ENCODE measurements at regions not wholly inside any gene's neighbourhood (a gene's known extent, or its start where the extent isn't known, plus 50 kb on each side); places are given as distances from the start of the nearest gene placed in this dataset.

DNA sequence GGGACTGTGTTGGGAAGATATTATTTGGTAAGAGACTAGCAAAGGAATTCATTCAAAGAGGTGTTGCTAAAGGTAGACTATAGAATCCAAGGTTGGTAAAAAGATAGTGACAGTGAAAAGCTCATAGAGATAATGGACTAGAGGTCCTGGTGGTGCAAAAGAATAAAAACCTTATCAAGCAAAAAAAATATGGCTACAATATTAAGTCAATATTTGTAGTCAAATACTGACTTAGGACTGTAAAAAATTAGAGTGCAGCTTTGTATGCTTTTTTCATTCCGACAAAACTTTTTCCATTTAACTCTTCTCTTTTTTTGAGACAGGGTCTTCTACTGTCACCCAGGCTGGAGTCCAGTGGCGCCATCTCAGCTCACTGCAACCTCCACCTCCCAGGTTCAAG, 444.0 kb upstream of the AGTR1 start:
- in situ Hi-C loops (cut with MboI), result no loop called here
- POLR2A ChIA-PET, result no interaction called here
- SMC1A ChIA-PET (ENCODE audit: uncharacterized antibody, unreplicated experiment), result interaction anchor here (0.8 kb wide), 1 partner anchor 11 kb away, joined by 3 read pairs; no protein-coding TSS in a partner anchor
- TF ChIP-seq, protein P1, sequence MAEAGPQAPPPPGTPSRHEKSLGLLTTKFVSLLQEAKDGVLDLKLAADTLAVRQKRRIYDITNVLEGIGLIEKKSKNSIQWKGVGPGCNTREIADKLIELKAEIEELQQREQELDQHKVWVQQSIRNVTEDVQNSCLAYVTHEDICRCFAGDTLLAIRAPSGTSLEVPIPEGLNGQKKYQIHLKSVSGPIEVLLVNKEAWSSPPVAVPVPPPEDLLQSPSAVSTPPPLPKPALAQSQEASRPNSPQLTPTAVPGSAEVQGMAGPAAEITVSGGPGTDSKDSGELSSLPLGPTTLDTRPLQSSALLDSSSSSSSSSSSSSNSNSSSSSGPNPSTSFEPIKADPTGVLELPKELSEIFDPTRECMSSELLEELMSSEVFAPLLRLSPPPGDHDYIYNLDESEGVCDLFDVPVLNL (IDR thresholded peaks at IDR 0.05; ENCODE audit: low read depth, low read length), result no peak
- TF ChIP-seq, protein P2, sequence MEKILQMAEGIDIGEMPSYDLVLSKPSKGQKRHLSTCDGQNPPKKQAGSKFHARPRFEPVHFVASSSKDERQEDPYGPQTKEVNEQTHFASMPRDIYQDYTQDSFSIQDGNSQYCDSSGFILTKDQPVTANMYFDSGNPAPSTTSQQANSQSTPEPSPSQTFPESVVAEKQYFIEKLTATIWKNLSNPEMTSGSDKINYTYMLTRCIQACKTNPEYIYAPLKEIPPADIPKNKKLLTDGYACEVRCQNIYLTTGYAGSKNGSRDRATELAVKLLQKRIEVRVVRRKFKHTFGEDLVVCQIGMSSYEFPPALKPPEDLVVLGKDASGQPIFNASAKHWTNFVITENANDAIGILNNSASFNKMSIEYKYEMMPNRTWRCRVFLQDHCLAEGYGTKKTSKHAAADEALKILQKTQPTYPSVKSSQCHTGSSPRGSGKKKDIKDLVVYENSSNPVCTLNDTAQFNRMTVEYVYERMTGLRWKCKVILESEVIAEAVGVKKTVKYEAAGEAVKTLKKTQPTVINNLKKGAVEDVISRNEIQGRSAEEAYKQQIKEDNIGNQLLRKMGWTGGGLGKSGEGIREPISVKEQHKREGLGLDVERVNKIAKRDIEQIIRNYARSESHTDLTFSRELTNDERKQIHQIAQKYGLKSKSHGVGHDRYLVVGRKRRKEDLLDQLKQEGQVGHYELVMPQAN (conservative IDR thresholded peaks at IDR 0.05), result no peak
- TF ChIP-seq FOS (IDR thresholded peaks at IDR 0.05; ENCODE audit: borderline replicate concordance, extremely low read depth, insufficient read length) (no peak), JUNB (IDR thresholded peaks at IDR 0.05) (no peak), NFYA (IDR thresholded peaks at IDR 0.05; ENCODE audit: borderline replicate concordance, low read depth, low read length) (no peak), POLR2A (IDR thresholded peaks at IDR 0.05; ENCODE audit: low read depth, low read length) (no peak), BHLHE40 (IDR thresholded peaks at IDR 0.05; ENCODE audit: borderline replicate concordance in 1 of 2, low read depth in 2 of 2, low read length in 1 of 2) (no peak), NRF1 (conservative IDR thresholded peaks at IDR 0.05; ENCODE audit: low read depth, low read length) (no peak), SMARCA5 (IDR thresholded peaks at IDR 0.05) (no peak), IKZF2 (IDR thresholded peaks at IDR 0.05) (no peak), SPI1 (IDR thresholded peaks at IDR 0.05; ENCODE audit: borderline replicate concordance, insufficient read depth, low read depth, low read length) (no peak), KLF5 (IDR thresholded peaks at IDR 0.05; ENCODE audit: partially characterized antibody) (no peak), NFXL1 (IDR thresholded peaks at IDR 0.05; ENCODE audit: borderline replicate concordance) (no peak), TARDBP (IDR thresholded peaks at IDR 0.05; ENCODE audit: borderline replicate concordance) (no peak), IRF4 (IDR thresholded peaks at IDR 0.05; ENCODE audit: low read depth, low read length) (no peak)
- TF ChIP-seq, protein P3, sequence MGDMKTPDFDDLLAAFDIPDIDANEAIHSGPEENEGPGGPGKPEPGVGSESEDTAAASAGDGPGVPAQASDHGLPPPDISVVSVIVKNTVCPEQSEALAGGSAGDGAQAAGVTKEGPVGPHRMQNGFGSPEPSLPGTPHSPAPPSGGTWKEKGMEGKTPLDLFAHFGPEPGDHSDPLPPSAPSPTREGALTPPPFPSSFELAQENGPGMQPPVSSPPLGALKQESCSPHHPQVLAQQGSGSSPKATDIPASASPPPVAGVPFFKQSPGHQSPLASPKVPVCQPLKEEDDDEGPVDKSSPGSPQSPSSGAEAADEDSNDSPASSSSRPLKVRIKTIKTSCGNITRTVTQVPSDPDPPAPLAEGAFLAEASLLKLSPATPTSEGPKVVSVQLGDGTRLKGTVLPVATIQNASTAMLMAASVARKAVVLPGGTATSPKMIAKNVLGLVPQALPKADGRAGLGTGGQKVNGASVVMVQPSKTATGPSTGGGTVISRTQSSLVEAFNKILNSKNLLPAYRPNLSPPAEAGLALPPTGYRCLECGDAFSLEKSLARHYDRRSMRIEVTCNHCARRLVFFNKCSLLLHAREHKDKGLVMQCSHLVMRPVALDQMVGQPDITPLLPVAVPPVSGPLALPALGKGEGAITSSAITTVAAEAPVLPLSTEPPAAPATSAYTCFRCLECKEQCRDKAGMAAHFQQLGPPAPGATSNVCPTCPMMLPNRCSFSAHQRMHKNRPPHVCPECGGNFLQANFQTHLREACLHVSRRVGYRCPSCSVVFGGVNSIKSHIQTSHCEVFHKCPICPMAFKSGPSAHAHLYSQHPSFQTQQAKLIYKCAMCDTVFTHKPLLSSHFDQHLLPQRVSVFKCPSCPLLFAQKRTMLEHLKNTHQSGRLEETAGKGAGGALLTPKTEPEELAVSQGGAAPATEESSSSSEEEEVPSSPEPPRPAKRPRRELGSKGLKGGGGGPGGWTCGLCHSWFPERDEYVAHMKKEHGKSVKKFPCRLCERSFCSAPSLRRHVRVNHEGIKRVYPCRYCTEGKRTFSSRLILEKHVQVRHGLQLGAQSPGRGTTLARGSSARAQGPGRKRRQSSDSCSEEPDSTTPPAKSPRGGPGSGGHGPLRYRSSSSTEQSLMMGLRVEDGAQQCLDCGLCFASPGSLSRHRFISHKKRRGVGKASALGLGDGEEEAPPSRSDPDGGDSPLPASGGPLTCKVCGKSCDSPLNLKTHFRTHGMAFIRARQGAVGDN (IDR thresholded peaks at IDR 0.05), result no peak
- TF ChIP-seq, protein P4, sequence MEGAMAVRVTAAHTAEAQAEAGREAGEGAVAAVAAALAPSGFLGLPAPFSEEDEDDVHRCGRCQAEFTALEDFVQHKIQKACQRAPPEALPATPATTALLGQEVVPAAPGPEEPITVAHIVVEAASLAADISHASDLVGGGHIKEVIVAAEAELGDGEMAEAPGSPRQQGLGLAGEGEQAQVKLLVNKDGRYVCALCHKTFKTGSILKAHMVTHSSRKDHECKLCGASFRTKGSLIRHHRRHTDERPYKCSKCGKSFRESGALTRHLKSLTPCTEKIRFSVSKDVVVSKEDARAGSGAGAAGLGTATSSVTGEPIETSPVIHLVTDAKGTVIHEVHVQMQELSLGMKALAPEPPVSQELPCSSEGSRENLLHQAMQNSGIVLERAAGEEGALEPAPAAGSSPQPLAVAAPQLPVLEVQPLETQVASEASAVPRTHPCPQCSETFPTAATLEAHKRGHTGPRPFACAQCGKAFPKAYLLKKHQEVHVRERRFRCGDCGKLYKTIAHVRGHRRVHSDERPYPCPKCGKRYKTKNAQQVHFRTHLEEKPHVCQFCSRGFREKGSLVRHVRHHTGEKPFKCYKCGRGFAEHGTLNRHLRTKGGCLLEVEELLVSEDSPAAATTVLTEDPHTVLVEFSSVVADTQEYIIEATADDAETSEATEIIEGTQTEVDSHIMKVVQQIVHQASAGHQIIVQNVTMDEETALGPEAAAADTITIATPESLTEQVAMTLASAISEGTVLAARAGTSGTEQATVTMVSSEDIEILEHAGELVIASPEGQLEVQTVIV (IDR thresholded peaks at IDR 0.05; ENCODE audit: borderline replicate concordance, partially characterized antibody), result no peak

More for the DNA sequence above, 444.0 kb upstream of the AGTR1 start:
- ChIA-PET RAD21 (ENCODE audit: unreplicated experiment) (no interaction called here), CTCF (no interaction called here)
- no peak overlapping the region for H3K4me3 ChIP-seq
- H3K4me2 ChIP-seq (ENCODE audit: control insufficient read depth, insufficient read depth), result no peak overlapping the region
- WGBS (ENCODE audit: insufficient coverage, insufficient replicate concordance, low lambda C conversion rate, missing lambda C conversion rate), result 69% methylated on average over 2 of the region's 2 CpGs
- no peaks in the 10 kb centered on the region for H3K4me1 ChIP-seq (ENCODE audit: control insufficient read depth, insufficient read depth, low read length)
- DNase-seq (ENCODE audit: low read depth, low spot score) (no peak), ATAC-seq (no peak), FAIRE-seq (peak; percentile 31)
- no TSS peak for BruUV-seq (replicated peaks)
- no peaks in the 10 kb centered on the region for H3K27me3 ChIP-seq (replicated peaks in 1 of 2; ENCODE audit: control insufficient read depth in 2 of 2, insufficient read depth in 2 of 2, low read length in 1 of 2)
- no peaks in the 10 kb centered on the region for H3K36me3 ChIP-seq (ENCODE audit: control insufficient read depth in 2 of 2, insufficient read depth in 2 of 2, low read length in 1 of 2)
- no peak overlapping the region for H3K27ac ChIP-seq (ENCODE audit: control insufficient read depth, insufficient read depth)
- H2AFZ ChIP-seq (ENCODE audit: control insufficient read depth, low read depth, low read length), result no peak overlapping the region
- intact Hi-C loops (cut with micrococcal nuclease; ENCODE audit: unreplicated experiment), result no loop called here
- H3K9me3 ChIP-seq (replicated peaks; ENCODE audit: control insufficient read depth, insufficient read depth, low read length), result no peaks in the 10 kb centered on the region; the same call in 2 of the 3 replicates
- H3K9ac ChIP-seq (ENCODE audit: control insufficient read depth, insufficient read depth, low read length), result no peak overlapping the region
- no peaks in the 10 kb centered on the region for H3K79me2 ChIP-seq (ENCODE audit: control insufficient read depth, insufficient read depth, low read length)
- no peaks in the 10 kb centered on the region for H4K20me1 ChIP-seq (ENCODE audit: control insufficient read depth, insufficient read depth)
